ENCODE measurements at regions not wholly inside any gene's neighbourhood (a gene's known extent, or its start where the extent isn't known, plus 50 kb on each side); places are given as distances from the start of the nearest gene placed in this dataset.

DNA sequence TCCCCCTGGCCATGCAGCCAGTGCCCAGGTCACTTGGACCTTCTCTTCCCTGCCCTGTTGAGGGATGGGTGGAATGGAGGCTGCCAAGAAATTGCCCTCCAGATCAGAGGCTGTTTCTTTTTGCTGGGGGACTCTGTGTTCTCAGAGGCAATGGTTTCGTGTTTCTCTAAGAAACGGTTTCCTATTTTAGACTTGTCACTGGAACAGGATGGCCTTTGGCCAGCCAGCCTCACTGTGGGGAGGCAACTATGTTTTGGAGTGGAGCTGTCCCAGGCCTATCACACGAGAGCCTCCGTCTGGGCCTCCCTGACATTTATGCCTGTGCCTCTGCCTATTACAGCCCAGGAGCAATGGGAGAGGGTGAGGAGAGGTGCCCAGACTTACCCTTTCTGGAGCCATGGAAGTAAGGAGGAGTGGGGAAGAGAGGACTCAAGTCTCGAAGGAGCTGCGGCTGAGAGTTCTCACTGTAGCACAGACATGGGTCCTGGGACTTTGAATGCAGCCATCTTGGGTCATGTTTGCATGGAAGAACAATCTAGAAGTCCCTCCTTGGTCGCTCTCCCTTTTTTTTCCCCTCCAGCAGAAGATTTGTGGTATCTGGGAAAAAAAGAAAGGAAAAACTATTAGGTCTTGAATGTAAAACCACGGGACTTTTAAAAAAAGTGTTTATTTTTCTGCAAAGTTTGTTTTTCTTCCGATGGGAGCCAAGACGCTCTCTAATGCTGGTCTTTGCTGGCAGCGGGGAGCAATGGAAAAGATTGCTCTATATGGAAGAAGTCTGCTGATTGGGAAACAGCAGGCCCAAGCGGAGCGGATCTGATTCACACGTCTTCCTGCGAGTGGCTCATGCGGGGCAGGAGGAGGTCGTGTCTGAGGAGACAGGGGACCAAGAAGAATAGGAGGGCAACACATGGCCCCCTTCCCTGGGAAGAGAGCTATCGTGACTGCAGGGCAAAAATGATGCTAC is 219.2 kb downstream of the FOXD2 start:
- TF ChIP-seq, protein P1, sequence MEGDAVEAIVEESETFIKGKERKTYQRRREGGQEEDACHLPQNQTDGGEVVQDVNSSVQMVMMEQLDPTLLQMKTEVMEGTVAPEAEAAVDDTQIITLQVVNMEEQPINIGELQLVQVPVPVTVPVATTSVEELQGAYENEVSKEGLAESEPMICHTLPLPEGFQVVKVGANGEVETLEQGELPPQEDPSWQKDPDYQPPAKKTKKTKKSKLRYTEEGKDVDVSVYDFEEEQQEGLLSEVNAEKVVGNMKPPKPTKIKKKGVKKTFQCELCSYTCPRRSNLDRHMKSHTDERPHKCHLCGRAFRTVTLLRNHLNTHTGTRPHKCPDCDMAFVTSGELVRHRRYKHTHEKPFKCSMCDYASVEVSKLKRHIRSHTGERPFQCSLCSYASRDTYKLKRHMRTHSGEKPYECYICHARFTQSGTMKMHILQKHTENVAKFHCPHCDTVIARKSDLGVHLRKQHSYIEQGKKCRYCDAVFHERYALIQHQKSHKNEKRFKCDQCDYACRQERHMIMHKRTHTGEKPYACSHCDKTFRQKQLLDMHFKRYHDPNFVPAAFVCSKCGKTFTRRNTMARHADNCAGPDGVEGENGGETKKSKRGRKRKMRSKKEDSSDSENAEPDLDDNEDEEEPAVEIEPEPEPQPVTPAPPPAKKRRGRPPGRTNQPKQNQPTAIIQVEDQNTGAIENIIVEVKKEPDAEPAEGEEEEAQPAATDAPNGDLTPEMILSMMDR (conservative IDR thresholded peaks at IDR 0.05) = no peak
- no peak for TF ChIP-seq ZFX (IDR thresholded peaks at IDR 0.05)
